ENCODE measurements at regions not wholly inside any gene's neighbourhood (a gene's known extent, or its start where the extent isn't known, plus 50 kb on each side); places are given as distances from the start of the nearest gene placed in this dataset.

GRCh38 chr10:53134050-53134449, 361.5 kb upstream of the MBL2 start:
- intact Hi-C loops (cut with DNase I) = no loop called here
- no peak for DNase-seq

- intact Hi-C loops (cut with DNase I) = no loop called here
Observed at GRCh38 chr10:53130337-53130736, 357.8 kb upstream of the MBL2 start.

GRCh38 chr10:53127686-53128085, 355.1 kb upstream of the MBL2 start:
- no peak for DNase-seq
- intact Hi-C loops (cut with DNase I) = no loop called here

More at GRCh38 chr10:53130337-53130736, 357.8 kb upstream of the MBL2 start:
- no peak for DNase-seq

- no peak for DNase-seq
- intact Hi-C loops (cut with DNase I) = no loop called here
Observed at GRCh38 chr10:53123311-53123710, 350.7 kb upstream of the MBL2 start.

- intact Hi-C loops (cut with DNase I) = no loop called here
- no peak for DNase-seq
Observed at GRCh38 chr10:53122281-53122680, 349.7 kb upstream of the MBL2 start.

GRCh38 chr10:53115660-53116059, 343.1 kb upstream of the MBL2 start:
- intact Hi-C loops (cut with DNase I) = no loop called here
- no peak for DNase-seq

- intact Hi-C loops (cut with DNase I) = no loop called here
- no peak for DNase-seq
Observed at GRCh38 chr10:53111529-53111928, 338.9 kb upstream of the MBL2 start.

GRCh38 chr10:53109320-53109719, 336.7 kb upstream of the MBL2 start:
- DNase-seq = no peak
- intact Hi-C loops (cut with DNase I) = no loop called here

- DNase-seq = no peak
- intact Hi-C loops (cut with DNase I) = no loop called here
Observed at GRCh38 chr10:53108317-53108934, 335.8 kb upstream of the MBL2 start.

GRCh38 chr10:53107711-53108110, 335.1 kb upstream of the MBL2 start:
- intact Hi-C loops (cut with DNase I) = no loop called here

GRCh38 chr10:53102424-53102823, 329.8 kb upstream of the MBL2 start:
- no peak for DNase-seq
- intact Hi-C loops (cut with DNase I) = no loop called here

More at GRCh38 chr10:53107711-53108110, 335.1 kb upstream of the MBL2 start:
- no peak for DNase-seq

- intact Hi-C loops (cut with DNase I) = no loop called here
- no peak for DNase-seq
Observed at GRCh38 chr10:53093878-53094277, 321.3 kb upstream of the MBL2 start.

- no peak for DNase-seq
- intact Hi-C loops (cut with DNase I) = no loop called here
Observed at GRCh38 chr10:53091574-53091973, 319.0 kb upstream of the MBL2 start.

GRCh38 chr10:53088961-53089360, 316.4 kb upstream of the MBL2 start:
- intact Hi-C loops (cut with DNase I) = no loop called here

GRCh38 chr10:53079283-53079682, 306.7 kb upstream of the MBL2 start:
- DNase-seq = no peak
- intact Hi-C loops (cut with DNase I) = no loop called here

More at GRCh38 chr10:53088961-53089360, 316.4 kb upstream of the MBL2 start:
- DNase-seq = no peak

- intact Hi-C loops (cut with DNase I) = no loop called here
- no peak for DNase-seq
Observed at GRCh38 chr10:53076948-53077347, 304.4 kb upstream of the MBL2 start.

- DNase-seq = no peak
- intact Hi-C loops (cut with DNase I) = no loop called here
Observed at GRCh38 chr10:53075469-53075868, 302.9 kb upstream of the MBL2 start.

- DNase-seq = no peak
- intact Hi-C loops (cut with DNase I) = no loop called here
Observed at GRCh38 chr10:53072144-53072543, 299.6 kb upstream of the MBL2 start.

- intact Hi-C loops (cut with DNase I) = no loop called here
- no peak for DNase-seq
Observed at GRCh38 chr10:53071505-53072125, 299.0 kb upstream of the MBL2 start.

GRCh38 chr10:53069013-53069412, 296.4 kb upstream of the MBL2 start:
- DNase-seq = no peak
- intact Hi-C loops (cut with DNase I) = no loop called here

GRCh38 chr10:53064614-53065013, 292.0 kb upstream of the MBL2 start:
- no peak for DNase-seq
- intact Hi-C loops (cut with DNase I) = no loop called here

Measured in head of caudate nucleus (tissue), 42 donors.